ENCODE measurements at regions not wholly inside any gene's neighbourhood (a gene's known extent, or its start where the extent isn't known, plus 50 kb on each side); places are given as distances from the start of the nearest gene placed in this dataset.
"Not testable (repeated sequence)": the region's sequence is repeated elsewhere in the genome, so short reads cannot be mapped to it uniquely, and the experiment has no call there.

DNA sequence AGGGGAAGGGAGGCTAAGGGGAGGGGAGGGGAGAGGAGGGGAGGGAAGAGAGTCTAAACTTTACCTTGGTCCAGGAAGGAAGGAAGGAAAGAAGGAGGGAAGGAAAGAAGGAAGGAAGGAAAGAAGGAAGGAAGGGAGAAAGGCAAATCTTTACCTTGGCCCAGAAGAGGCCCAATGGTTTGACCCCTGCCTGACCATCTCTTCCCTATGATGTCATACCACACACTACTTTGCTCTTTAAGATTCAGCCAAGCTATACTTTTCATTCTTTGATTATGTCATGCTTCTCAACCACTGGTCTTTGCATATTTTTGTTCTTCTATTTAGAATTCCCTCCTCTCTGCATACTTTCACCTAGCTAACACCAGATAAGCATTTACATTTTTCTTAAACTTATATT, 1077.5 kb downstream of the PCDH9 start:
- DNase-seq: no peak

GRCh38 chr13:66144357-66144756, 1085.8 kb downstream of the PCDH9 start:
- not testable (repeated sequence) for DNase-seq

DNA sequence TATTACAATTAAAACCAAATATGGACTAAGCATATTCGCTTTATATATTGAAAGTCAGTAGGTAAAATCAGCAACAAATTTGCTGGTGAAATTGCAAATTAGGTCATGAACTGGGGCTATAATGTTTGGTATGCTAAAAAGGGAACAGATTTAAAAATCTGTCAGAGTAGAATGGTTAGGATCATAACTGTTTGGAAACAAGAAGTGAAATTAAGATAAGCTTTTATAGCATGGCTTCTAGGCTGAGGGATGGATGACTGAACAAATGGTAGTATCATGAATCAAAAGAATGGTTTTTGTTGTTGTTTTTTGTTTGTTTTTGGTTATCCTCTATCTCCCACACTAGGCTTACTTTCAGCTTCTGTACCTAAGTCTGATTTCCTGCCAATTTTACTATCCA, 1090.4 kb downstream of the PCDH9 start:
- no peak for DNase-seq

GRCh38 chr13:66139250-66139649, 1090.9 kb downstream of the PCDH9 start:
- DNase-seq: no peak

- DNase-seq: no peak
These were observed 1091.8 kb downstream of the PCDH9 start for GRCh38 chr13:66138172-66138811.

DNA sequence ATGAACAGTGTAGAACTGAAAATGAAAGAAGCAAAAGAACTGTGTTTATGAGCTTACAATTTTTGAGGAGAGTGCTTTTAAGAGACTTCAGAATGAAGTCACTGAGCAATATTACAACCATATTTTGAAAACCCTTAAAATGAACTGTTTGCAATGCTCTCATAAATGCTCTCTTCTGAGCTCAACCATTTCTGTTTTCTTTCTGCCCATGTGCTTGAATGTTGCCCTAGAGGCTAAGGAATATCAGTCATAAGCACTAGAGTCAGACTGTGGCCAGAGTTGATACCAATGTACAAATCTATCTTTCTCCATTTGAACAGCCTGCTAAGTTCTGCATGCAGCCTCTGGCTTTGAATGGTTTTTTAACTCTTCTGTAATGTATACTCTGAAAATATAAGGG, 1092.8 kb downstream of the PCDH9 start:
- DNase-seq: no peak

DNA sequence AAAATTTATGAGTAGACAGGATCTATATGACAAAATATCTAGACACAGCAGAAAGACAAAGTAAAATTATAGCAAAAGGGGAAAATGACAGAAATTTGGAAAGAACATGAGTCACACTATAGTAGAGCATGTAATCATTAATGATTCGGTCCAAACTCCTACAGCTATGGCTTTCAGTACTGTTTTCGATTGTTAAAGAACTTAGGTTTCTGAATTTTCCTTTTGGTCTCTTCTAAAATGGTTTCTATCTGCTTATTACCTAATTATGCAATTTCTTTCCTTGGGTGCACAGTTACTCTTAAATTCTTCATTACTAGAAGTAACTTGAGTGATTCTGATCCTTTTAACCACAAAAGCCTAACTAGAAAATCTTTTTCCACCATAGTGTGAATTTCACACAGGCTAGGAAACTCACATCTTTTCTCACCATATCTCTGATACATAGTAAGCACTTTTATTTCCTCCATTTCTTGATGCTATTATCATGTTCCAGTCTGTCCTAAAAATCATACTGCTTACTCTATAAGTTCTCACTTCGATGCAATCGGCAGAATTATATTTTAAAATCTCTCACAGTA, 1101.4 kb downstream of the PCDH9 start:
- DNase-seq: no peak

DNA sequence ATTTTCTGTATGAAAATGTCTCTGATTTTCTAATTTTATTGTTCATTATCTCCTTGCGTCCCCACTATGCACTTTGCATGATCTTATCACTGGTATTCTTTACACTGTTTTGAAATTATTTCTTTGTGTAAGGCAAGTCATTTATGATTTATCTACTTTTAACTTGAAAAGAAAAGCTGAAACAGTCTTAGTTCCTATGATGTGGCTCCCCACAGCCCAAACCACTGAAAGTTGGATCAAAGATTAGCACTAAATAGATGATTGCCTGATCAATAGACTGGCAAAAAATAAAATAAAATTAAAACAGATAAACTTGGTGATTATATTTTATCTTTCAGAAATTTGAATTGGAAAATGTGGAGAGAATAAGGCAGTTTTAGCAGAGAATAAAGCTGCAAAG, 1101.9 kb downstream of the PCDH9 start:
- no peak for DNase-seq

- DNase-seq: no peak
These were observed 1112.6 kb downstream of the PCDH9 start for GRCh38 chr13:66117563-66117962.

DNA sequence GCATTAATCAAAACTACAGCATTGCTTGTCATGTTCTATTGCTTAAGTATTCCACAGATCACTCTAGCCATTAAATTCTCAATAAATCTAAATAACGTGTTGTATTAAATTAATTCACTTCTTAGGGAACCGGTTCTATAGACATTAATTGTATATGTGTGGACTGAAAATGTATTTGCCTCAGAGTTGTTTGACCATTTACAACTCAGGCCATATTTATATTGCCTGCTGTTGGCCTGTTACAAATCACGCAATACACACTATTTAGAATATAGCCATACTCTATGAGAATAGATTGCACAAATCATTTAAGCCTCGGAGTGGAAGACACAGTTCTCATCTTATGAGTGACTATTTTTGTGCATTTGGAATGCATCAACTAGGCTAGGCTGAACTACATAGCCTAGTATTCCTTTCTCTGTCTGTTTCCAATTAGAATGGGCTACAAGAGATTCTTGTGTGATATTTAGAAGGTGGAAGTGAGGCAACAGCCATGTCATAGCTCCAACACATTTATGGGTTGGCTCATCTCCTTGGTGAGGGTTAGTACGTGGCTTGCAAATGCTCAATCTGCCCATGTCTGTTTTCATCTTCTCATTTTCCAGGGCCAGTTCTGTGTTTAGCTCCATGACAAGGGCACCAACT, 1116.1 kb downstream of the PCDH9 start:
- no peak for DNase-seq

- no peak for DNase-seq
These were observed 1118.5 kb downstream of the PCDH9 start for GRCh38 chr13:66111628-66112027.

- no peak for DNase-seq
These were observed 1123.9 kb downstream of the PCDH9 start for GRCh38 chr13:66106246-66106645.

GRCh38 chr13:66102864-66103263, 1127.3 kb downstream of the PCDH9 start:
- DNase-seq: no peak

- no peak for DNase-seq
These were observed 1130.3 kb downstream of the PCDH9 start for GRCh38 chr13:66099825-66100224.

- DNase-seq: no peak
These were observed 1131.1 kb downstream of the PCDH9 start for GRCh38 chr13:66098931-66099628.

GRCh38 chr13:66089711-66090110, 1140.4 kb downstream of the PCDH9 start:
- DNase-seq: no peak

DNA sequence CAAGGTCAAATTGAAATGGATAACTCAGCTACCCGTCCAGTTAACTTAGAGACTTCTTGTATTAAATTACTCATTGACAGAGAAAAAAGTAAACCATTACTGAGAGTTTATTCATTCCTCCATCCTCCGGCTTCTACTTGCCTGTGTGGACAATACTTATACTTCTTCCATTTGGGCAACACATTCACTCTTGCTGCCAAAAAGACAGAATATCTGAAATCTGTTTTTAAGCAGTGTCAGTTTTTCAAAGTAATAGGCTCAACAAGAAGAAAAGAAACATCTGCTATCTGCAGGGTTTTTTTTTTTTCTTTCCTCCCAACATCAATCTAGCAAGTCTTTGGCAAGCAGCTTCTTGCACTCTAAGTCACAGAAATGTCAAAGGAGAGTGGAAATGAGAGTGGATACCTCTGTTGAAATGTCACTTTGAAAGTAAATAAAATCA, 1142.8 kb downstream of the PCDH9 start:
- no peak for DNase-seq

- DNase-seq: no peak
These were observed 1152.9 kb downstream of the PCDH9 start for GRCh38 chr13:66077132-66077689.

GRCh38 chr13:66076417-66076816, 1153.7 kb downstream of the PCDH9 start:
- no peak for DNase-seq

GRCh38 chr13:66074018-66074615, 1156.0 kb downstream of the PCDH9 start:
- no peak for DNase-seq

- DNase-seq: not testable (repeated sequence)
These were observed 1158.0 kb downstream of the PCDH9 start for GRCh38 chr13:66072097-66072496.

DNA sequence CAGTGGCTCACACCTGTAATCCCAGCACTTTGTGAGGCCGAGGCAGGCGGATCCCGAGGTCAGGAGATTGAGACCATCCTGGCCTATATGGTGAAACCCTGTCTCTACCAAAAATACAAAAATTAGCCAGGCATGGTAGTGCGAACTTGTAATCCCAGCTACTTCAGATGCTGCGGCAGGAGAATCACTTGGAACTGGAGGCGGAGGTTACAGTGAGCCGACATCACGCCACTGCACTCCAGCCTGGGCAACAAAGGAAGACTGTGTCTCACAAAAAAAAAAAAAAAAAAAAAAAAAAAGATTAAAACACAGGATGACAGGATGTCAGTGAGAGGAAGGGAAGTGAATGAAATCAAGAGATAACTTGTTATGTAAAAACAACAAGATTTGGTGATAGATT, 1158.5 kb downstream of the PCDH9 start:
- no peak for DNase-seq

- DNase-seq: no peak
These were observed 1159.1 kb downstream of the PCDH9 start for GRCh38 chr13:66071029-66071428.
